AG10803 (cell line): ENCODE measurements at regions not wholly inside any gene's neighbourhood (a gene's known extent, or its start where the extent isn't known, plus 50 kb on each side); places are given as distances from the start of the nearest gene placed in this dataset.

ENCODE experiments used
- DNase-seq: peaks from one replicate; pipeline ENCODE4 v3.0.0; 2010; ENCODE audit warnings: low read depth
- H3K4me3 ChIP-seq: 2 replicates; pipeline ENCODE4 v1.5.1; 2011; ENCODE audit warnings: mild to moderate bottlenecking, low read length, control low read depth
- CTCF ChIP-seq: conservative IDR thresholded peaks from 2 replicates; pipeline ENCODE4 v1.5.1; 2011; ENCODE audit warnings: mild to moderate bottlenecking, low read length, control low read depth, inconsistent platforms

GRCh38 chr2:4947911-4948310 lies 744.3 kb upstream of the SOX11 start:
- DNase-seq, result no peak
- no peak overlapping the region for H3K4me3 ChIP-seq
- TF ChIP-seq CTCF, result no peak

GRCh38 chr2:4951368-4951767 lies 740.8 kb upstream of the SOX11 start:
- TF ChIP-seq CTCF, result no peak
- no peak for DNase-seq
- H3K4me3 ChIP-seq, result no peak overlapping the region

- DNase-seq, result no peak
- no peak for TF ChIP-seq CTCF
- H3K4me3 ChIP-seq, result no peak overlapping the region
These were observed 733.0 kb upstream of the SOX11 start for GRCh38 chr2:4959219-4959618.

- H3K4me3 ChIP-seq, result no peak overlapping the region
- no peak for TF ChIP-seq CTCF
- no peak for DNase-seq
These were observed 729.8 kb upstream of the SOX11 start for GRCh38 chr2:4962419-4962818.

- no peak for TF ChIP-seq CTCF
- no peak overlapping the region for H3K4me3 ChIP-seq
- no peak for DNase-seq
These were observed 729.1 kb upstream of the SOX11 start for GRCh38 chr2:4963106-4963505.

- DNase-seq, result no peak
- H3K4me3 ChIP-seq, result no peak overlapping the region
- TF ChIP-seq CTCF, result no peak
These were observed 728.1 kb upstream of the SOX11 start for GRCh38 chr2:4964001-4964540.

GRCh38 chr2:4964579-4964978 lies 727.6 kb upstream of the SOX11 start:
- no peak for TF ChIP-seq CTCF
- H3K4me3 ChIP-seq, result no peak overlapping the region
- no peak for DNase-seq
